BE2C (cell line): ENCODE measurements at regions not wholly inside any gene's neighbourhood (a gene's known extent, or its start where the extent isn't known, plus 50 kb on each side); places are given as distances from the start of the nearest gene placed in this dataset.
"Not testable (repeated sequence)": the region's sequence is repeated elsewhere in the genome, so short reads cannot be mapped to it uniquely, and the experiment has no call there.

Experiments used
- DNase-seq: peaks from one replicate; pipeline ENCODE4 v3.0.0-alpha.2; 2020
- H3K27me3 ChIP-seq: fragments of 250-450 bp; sonication (Bioruptor Pico); 2 replicates; pipeline ENCODE4 v1.5.1; 2020; ENCODE audit warnings: mild to moderate bottlenecking
- H3K36me3 ChIP-seq: fragments of 250-450 bp; sonication (Bioruptor Pico); 2 replicates; pipeline ENCODE4 v1.5.1; 2020; ENCODE audit warnings: mild to moderate bottlenecking
- H3K4me1 ChIP-seq: fragments of 250-450 bp; sonication (Bioruptor Pico); 2 replicates; pipeline ENCODE4 v1.5.1; 2020
- H3K4me3 ChIP-seq: 2 replicates; pipeline ENCODE4 v1.5.1; 2011; ENCODE audit warnings: low read depth, low read length
- H3K9me3 ChIP-seq: fragments of 250-450 bp; sonication (Bioruptor Pico); 2 replicates; pipeline ENCODE4 v1.5.1; 2020
- CTCF ChIP-seq: IDR thresholded peaks from 2 replicates; pipeline ENCODE4 v1.5.1; 2012; ENCODE audit warnings: mild to moderate bottlenecking, low read depth, low read length

GRCh38 chr16:29312835-29313558 lies 93.5 kb downstream of the NPIPB11 start:
- Histone ChIP-seq H3K4me3 (no peak overlapping the region), H3K4me1 (peaks cover 3% of the 10 kb centered on the region; the same call in 1 of the 2 replicates), H3K9me3 (no peaks in the 10 kb centered on the region), H3K27me3 (no peaks in the 10 kb centered on the region), H3K36me3 (no peaks in the 10 kb centered on the region)
- peak; percentile 41 for DNase-seq
- no peak for TF ChIP-seq CTCF

GRCh38 chr16:29312345-29312675 lies 94.2 kb downstream of the NPIPB11 start:
- not testable (repeated sequence) for H3K27me3 ChIP-seq, H3K36me3 ChIP-seq, H3K4me1 ChIP-seq

DNA sequence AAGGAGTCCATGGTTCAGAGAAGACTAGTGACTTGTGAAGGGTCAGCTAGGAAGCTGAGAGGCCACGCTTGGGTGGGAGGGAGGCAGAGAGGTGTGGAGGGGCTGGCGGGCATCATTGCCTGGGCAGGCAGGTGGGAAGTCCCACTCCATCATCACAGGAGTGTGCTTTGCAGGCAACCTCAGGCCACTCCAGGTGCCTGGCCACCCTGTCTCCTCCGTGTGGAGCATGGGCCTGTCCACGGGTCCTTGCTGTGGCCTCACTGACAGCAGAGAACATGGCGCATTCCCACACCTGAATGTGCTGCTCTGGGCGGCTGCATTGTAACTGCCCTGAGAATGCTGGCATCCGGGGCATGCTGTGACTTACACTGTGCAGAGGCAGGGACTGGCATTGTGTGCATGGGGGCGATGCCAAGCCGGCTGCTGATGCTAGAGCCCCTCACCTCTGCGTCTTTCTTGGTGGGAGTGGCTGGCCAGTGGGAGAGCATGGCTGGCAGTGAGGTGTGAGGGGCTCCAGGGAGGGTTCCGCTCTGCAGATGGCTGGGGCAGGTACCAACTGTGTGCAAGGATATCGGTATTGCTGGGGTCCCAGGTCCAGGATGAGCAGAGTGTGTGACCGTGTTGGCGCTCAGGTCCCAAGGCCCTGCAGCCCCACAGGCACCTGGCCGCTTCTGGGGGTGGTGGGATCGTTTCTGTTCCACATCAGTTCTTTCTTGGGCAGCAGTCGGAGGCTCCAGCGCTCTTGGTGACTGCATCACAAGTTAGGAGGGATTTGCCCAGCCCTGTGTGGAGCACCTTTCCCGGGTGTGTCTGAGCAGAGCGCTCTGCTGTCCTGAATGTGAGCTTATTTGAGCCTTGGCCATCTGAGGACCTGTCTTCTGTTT lies 94.8 kb downstream of the NPIPB11 start:
- H3K4me3 ChIP-seq: no peak overlapping the region
- no peak for TF ChIP-seq CTCF
- no peaks in the 10 kb centered on the region for H3K36me3 ChIP-seq
- peaks cover 3% of the 10 kb centered on the region; the same call in 1 of the 2 replicates for H3K4me1 ChIP-seq
- no peak for DNase-seq
- no peaks in the 10 kb centered on the region for H3K27me3 ChIP-seq
- H3K9me3 ChIP-seq: no peaks in the 10 kb centered on the region

More at GRCh38 chr16:29312345-29312675, 94.2 kb downstream of the NPIPB11 start:
- not testable (repeated sequence) for H3K9me3 ChIP-seq, DNase-seq, H3K4me3 ChIP-seq

DNA sequence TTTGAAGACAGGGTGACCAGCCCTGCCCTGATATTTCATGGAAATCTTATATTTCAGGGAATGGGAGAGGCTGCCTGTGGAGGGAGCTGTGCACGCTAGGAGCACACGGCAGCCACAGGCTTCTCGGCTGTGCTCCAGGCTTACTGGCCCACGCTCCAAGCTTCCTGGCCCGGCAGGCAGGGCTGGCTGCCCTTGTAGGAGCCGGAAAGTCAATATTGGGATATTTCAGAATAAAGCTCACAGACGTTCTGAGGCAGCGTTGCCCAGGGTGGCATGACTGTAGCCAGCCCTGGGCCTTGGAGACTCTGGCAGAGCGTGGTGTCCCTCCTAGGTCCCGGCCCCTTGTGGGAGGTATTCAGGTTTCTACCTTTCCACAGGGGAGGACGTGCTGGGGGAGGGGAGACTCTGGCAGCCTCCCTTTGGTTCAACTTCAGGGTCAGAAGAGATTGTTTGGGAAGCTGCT lies 95.6 kb downstream of the NPIPB11 start:
- no peaks in the 10 kb centered on the region for H3K36me3 ChIP-seq
- peaks cover 3% of the 10 kb centered on the region; the same call in 1 of the 2 replicates for H3K4me1 ChIP-seq
- TF ChIP-seq CTCF: no peak
- H3K27me3 ChIP-seq: no peaks in the 10 kb centered on the region
- no peak for DNase-seq
- H3K4me3 ChIP-seq: no peak overlapping the region
- H3K9me3 ChIP-seq: no peaks in the 10 kb centered on the region

GRCh38 chr16:29310243-29310642 lies 96.3 kb downstream of the NPIPB11 start:
- H3K4me3 ChIP-seq, H3K9me3 ChIP-seq, H3K4me1 ChIP-seq, DNase-seq, H3K27me3 ChIP-seq, H3K36me3 ChIP-seq: not testable (repeated sequence)

DNA sequence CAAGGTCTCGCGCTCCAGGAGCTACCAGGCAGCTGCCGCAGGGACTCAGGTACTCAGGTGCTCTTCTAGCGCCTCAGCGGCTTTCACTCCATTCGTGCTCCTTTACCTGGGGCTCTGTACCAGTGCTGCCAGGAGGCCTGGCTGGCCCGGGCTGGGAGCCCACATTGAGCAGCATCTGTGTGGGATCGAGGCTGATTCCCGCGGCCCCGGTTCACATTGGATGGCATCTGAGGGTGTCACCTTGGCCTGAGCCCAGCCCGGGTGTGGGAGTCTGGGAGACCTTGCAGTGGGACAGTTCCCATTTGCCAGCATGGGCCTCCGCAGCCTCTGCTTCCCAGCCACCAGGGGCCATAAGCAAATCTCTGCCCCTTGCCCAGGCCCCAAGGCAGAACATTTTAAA lies 96.9 kb downstream of the NPIPB11 start:
- H3K4me3 ChIP-seq, H3K27me3 ChIP-seq, DNase-seq, H3K4me1 ChIP-seq, H3K9me3 ChIP-seq, H3K36me3 ChIP-seq: not testable (repeated sequence)

GRCh38 chr16:29308644-29309546 lies 97.6 kb downstream of the NPIPB11 start:
- DNase-seq: no peak
- no peaks in the 10 kb centered on the region for H3K9me3 ChIP-seq
- TF ChIP-seq CTCF: no peak
- no peaks in the 10 kb centered on the region for H3K36me3 ChIP-seq
- no peaks in the 10 kb centered on the region for H3K27me3 ChIP-seq
- H3K4me3 ChIP-seq: no peak overlapping the region
- H3K4me1 ChIP-seq: peaks cover 3% of the 10 kb centered on the region; the same call in 1 of the 2 replicates
